Tibial nerve (tissue), 3 donors: ENCODE measurements at regions not wholly inside any gene's neighbourhood (a gene's known extent, or its start where the extent isn't known, plus 50 kb on each side); places are given as distances from the start of the nearest gene placed in this dataset.

Experiments
- POLR2A ChIP-seq, 2 donors: fragments of 450-650 bp; IDR thresholded peaks; one replicate each; pipeline ENCODE4 v1.6.1; 2017; ENCODE audit warnings: antibody characterized with exemption in 2 of 2, mild to moderate bottlenecking in 2 of 2, moderate library complexity in 2 of 2
- TF ChIP-seq, protein P1 (sequence below), 5 experiments: fragments of 200-600 bp in 3 of 5; fragments of 450-650 bp in 2 of 5; sonication (generic) in 3 of 5; IDR thresholded peaks; one replicate each; pipeline ENCODE4 v1.5.1; 2016 to 2019; ENCODE audit warnings: antibody characterized with exemption in 5 of 5, mild to moderate bottlenecking in 3 of 5, moderate library complexity in 2 of 5

DNA sequence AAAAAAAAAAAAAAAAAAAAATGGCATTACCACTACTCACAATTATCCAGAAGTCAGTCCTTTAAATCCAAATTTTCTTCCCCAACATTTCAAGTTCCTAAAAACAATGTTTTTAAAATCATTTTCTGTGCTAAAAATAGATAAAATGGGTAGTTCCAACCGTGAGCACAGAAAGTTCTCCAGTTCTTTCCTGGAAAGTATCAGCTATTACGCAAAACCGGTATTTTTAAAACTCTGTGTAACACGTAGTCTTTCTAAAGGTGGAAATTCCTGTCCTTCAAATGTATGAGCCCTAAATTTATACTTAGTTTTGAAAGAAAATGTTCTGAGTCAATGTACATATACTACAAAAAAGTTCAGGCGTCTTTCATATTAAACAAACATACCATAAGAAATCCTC lies 83.5 kb upstream of the SCAF8 start:
- TF ChIP-seq, protein P1, sequence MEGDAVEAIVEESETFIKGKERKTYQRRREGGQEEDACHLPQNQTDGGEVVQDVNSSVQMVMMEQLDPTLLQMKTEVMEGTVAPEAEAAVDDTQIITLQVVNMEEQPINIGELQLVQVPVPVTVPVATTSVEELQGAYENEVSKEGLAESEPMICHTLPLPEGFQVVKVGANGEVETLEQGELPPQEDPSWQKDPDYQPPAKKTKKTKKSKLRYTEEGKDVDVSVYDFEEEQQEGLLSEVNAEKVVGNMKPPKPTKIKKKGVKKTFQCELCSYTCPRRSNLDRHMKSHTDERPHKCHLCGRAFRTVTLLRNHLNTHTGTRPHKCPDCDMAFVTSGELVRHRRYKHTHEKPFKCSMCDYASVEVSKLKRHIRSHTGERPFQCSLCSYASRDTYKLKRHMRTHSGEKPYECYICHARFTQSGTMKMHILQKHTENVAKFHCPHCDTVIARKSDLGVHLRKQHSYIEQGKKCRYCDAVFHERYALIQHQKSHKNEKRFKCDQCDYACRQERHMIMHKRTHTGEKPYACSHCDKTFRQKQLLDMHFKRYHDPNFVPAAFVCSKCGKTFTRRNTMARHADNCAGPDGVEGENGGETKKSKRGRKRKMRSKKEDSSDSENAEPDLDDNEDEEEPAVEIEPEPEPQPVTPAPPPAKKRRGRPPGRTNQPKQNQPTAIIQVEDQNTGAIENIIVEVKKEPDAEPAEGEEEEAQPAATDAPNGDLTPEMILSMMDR (IDR thresholded peaks at IDR 0.05), result no peak
- TF ChIP-seq POLR2A (IDR thresholded peaks at IDR 0.05), result no peak
